ENCODE measurements at regions not wholly inside any gene's neighbourhood (a gene's known extent, or its start where the extent isn't known, plus 50 kb on each side); places are given as distances from the start of the nearest gene placed in this dataset.

- TF ChIP-seq CTCF (IDR thresholded peaks at IDR 0.05; ENCODE audit: insufficient read depth, low read length, poor library complexity, severe bottlenecking): no peak
- no peaks in the 10 kb centered on the region for H3K27me3 ChIP-seq (ENCODE audit: control insufficient read depth, insufficient read depth, low read length)
- DNase-seq (ENCODE audit: low read depth): no peak
- H3K36me3 ChIP-seq (ENCODE audit: control insufficient read depth, insufficient read depth, low read length): no peaks in the 10 kb centered on the region
- H3K4me3 ChIP-seq (ENCODE audit: low read depth, low read length): no peak overlapping the region
These were observed 62.3 kb upstream of the DAPL1 start for GRCh38 chr2:158732573-158733429.

DNA sequence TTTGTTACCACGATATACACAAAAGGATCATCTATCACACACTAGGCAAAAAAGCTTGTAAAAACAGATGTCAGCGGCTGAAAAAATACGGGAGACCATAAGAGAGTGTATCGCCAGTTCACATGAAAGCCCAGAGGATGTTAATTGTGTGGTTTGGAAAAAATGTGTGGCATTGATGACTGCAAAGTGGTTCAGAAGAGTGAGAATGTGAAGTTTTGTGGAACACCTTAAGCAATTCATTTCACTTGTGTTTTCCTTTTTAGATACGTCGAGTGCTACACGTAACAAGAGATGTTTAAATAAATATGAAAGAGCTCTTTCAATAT, 61.7 kb upstream of the DAPL1 start:
- TF ChIP-seq CTCF (IDR thresholded peaks at IDR 0.05; ENCODE audit: insufficient read depth, low read length, poor library complexity, severe bottlenecking): no peak
- Histone ChIP-seq H3K27me3 (ENCODE audit: control insufficient read depth, insufficient read depth, low read length) (no peaks in the 10 kb centered on the region), H3K36me3 (ENCODE audit: control insufficient read depth, insufficient read depth, low read length) (no peaks in the 10 kb centered on the region), H3K4me3 (ENCODE audit: low read depth, low read length) (no peak overlapping the region)
- DNase-seq (ENCODE audit: low read depth): peak; percentile 50

- Histone ChIP-seq H3K4me3 (ENCODE audit: low read depth, low read length) (no peak overlapping the region), H3K36me3 (ENCODE audit: control insufficient read depth, insufficient read depth, low read length) (no peaks in the 10 kb centered on the region), H3K27me3 (ENCODE audit: control insufficient read depth, insufficient read depth, low read length) (no peaks in the 10 kb centered on the region)
- TF ChIP-seq CTCF (IDR thresholded peaks at IDR 0.05; ENCODE audit: insufficient read depth, low read length, poor library complexity, severe bottlenecking): no peak
- no peak for DNase-seq (ENCODE audit: low read depth)
These were observed 60.7 kb upstream of the DAPL1 start for GRCh38 chr2:158734442-158734841.

DNA sequence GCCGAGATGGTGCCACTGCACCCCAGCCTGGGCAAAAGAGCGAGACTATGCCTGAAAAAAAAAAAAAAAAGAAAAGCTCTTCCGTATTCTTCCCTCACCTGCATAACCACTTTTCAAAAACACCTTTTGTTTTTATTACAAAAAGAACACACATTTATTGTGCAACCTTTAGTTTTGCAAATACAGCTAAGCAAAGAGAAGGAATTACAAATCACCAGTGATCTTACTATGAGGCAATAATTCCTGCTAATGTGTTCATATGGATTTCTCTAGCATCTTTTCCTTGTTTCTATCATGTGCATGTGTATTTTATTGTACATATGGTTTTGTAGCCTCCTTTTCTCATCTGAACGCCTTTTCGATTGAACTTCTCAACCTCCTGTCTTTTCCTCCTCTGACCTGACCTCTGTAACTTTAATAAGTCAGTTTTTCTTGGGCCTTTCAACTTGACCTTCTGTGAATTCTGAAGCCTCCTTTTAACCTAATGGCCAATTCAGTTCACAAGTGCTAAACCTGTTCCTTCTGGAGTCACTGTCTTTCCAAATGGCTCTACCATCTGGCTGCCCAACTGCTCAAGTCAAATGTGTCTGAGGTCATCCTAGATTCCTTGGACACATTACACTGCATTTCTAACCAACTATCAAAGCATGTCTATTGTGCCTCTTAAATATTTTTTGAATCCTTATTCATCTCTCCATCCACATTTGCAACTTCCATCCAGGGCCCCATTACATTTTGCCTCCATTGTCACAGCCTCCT, 59.1 kb upstream of the DAPL1 start:
- no peak overlapping the region for H3K4me3 ChIP-seq (ENCODE audit: low read depth, low read length)
- DNase-seq (ENCODE audit: low read depth): no peak
- no peak for TF ChIP-seq CTCF (IDR thresholded peaks at IDR 0.05; ENCODE audit: insufficient read depth, low read length, poor library complexity, severe bottlenecking)

GRCh38 chr2:158738363-158738762, 56.8 kb upstream of the DAPL1 start:
- no peaks in the 10 kb centered on the region for H3K36me3 ChIP-seq (ENCODE audit: control insufficient read depth, insufficient read depth, low read length)
- no peak overlapping the region for H3K4me3 ChIP-seq (ENCODE audit: low read depth, low read length)
- no peak for TF ChIP-seq CTCF (IDR thresholded peaks at IDR 0.05; ENCODE audit: insufficient read depth, low read length, poor library complexity, severe bottlenecking)
- H3K27me3 ChIP-seq (ENCODE audit: control insufficient read depth, insufficient read depth, low read length): no peaks in the 10 kb centered on the region
- DNase-seq (ENCODE audit: low read depth): no peak

More for the DNA sequence above, 59.1 kb upstream of the DAPL1 start:
- no peaks in the 10 kb centered on the region for H3K27me3 ChIP-seq (ENCODE audit: control insufficient read depth, insufficient read depth, low read length)
- H3K36me3 ChIP-seq (ENCODE audit: control insufficient read depth, insufficient read depth, low read length): no peaks in the 10 kb centered on the region
